Panc1 (cell line): ENCODE measurements at regions not wholly inside any gene's neighbourhood (a gene's known extent, or its start where the extent isn't known, plus 50 kb on each side); places are given as distances from the start of the nearest gene placed in this dataset.

ENCODE experiments used
- CTCF ChIP-seq: fragments of 450-650 bp; IDR thresholded peaks from 2 replicates; pipeline ENCODE4 v1.5.1; 2017; ENCODE audit warnings: mild to moderate bottlenecking
- REST ChIP-seq, 2 experiments: IDR thresholded peaks; 2 replicates each; pipeline ENCODE4 v1.6.1; 2011 to 2012; ENCODE audit warnings: low read depth in 2 of 2, control low read depth in 1 of 2, low read length in 1 of 2, mild to moderate bottlenecking in 1 of 2, moderate library complexity in 1 of 2; ENCODE audit not compliant: insufficient read depth in 1 of 2
- TCF7L2 ChIP-seq: IDR thresholded peaks from 2 replicates; pipeline ENCODE4 v1.6.1; 2011; ENCODE audit warnings: mild to moderate bottlenecking, low read depth, low read length, inconsistent platforms

- no peak for TF ChIP-seq CTCF
- TF ChIP-seq TCF7L2: no peak
- no peak for TF ChIP-seq REST (IDR thresholded peaks at IDR 0.05; ENCODE audit: insufficient read depth in 1 of 2, low read depth in 2 of 2, low read length in 1 of 2)
These were observed 80.4 kb upstream of the DHX40 start for GRCh38 chr17:59485015-59485414.
